GM13977 (cell line): ENCODE measurements at regions not wholly inside any gene's neighbourhood (a gene's known extent, or its start where the extent isn't known, plus 50 kb on each side); places are given as distances from the start of the nearest gene placed in this dataset.

Experiments
- DNase-seq: peaks from one replicate; pipeline ENCODE4 v3.0.0; 2012; ENCODE audit warnings: low spot score
- in situ Hi-C: fragments of 300-500 bp; cut with MboI; formaldehyde crosslinking; loops from one replicate; pipeline ENCODE4 v1.12.0; 2022; ENCODE audit warnings: low sequenced_read_pairs, low pct_unique_long_range_greater_than_20kb, mixed read lengths, inconsistent platforms; ENCODE audit not compliant: unreplicated experiment
- TF ChIP-seq, protein P1 (sequence below): IDR thresholded peaks from 2 replicates; pipeline ENCODE4 v1.5.1; 2012; ENCODE audit warnings: mild to moderate bottlenecking, control low read depth; ENCODE audit not compliant: insufficient read depth; ENCODE audit errors: extremely low read depth, missing control alignments

DNA sequence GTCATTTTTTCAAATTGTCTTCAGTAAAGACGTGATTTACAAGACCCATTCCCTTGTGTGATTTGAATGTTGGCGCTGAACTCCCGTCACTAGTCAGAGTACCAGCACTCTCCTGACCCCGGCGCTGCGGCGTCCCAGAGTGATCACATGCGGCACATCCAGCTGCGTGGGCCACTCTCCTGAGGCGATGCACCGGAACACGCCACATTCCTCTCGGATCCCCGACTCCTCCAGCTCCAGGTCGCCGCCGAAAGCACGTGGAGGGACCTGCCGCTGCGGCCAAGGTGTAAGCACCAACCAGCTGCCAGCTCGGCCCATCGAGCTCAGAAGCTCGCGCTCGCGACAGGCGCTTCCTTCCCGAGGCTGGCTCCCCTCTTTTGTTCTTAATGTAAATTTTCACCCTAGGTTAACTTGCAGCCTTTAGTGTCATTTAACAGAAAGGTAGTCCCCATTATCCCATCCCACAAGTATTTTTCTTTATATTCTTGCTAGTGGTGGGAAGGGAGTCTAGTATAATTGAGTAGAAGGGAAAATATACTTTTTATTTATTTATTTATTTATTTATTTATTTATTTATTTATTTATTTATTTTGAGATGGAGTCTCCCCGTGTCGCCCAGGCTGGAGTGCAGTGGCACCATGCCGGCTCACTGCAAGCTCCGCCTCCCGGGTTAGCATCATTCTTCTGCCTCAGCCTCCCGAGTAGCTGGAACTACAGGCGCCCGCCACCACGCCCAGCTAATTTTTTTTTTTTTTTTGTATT, 61.7 kb upstream of the VGLL3 start:
- in situ Hi-C loops, result no loop called here
- no peak for DNase-seq
- TF ChIP-seq, protein P1, sequence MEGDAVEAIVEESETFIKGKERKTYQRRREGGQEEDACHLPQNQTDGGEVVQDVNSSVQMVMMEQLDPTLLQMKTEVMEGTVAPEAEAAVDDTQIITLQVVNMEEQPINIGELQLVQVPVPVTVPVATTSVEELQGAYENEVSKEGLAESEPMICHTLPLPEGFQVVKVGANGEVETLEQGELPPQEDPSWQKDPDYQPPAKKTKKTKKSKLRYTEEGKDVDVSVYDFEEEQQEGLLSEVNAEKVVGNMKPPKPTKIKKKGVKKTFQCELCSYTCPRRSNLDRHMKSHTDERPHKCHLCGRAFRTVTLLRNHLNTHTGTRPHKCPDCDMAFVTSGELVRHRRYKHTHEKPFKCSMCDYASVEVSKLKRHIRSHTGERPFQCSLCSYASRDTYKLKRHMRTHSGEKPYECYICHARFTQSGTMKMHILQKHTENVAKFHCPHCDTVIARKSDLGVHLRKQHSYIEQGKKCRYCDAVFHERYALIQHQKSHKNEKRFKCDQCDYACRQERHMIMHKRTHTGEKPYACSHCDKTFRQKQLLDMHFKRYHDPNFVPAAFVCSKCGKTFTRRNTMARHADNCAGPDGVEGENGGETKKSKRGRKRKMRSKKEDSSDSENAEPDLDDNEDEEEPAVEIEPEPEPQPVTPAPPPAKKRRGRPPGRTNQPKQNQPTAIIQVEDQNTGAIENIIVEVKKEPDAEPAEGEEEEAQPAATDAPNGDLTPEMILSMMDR, result no peak

DNA sequence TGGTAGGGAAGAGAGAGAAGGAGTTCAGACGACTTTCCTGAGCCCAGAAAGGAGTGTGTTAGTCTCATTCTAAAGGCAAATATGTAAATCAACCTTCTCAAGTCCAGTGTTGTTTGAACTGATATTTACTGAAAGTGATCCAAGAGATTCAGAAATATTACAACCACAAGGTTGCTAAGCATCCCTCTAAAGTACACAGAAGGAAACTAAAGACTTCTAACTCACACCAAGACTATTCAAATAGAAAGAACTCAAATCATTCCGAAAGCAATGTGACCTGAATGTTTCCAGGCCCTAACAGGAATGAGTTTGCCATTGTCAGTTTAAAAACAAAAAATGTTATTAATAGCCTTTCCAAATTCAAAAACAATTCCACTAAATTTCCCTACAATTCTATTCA, 56.9 kb upstream of the VGLL3 start:
- TF ChIP-seq, protein P1, result no peak
- in situ Hi-C loops, result no loop called here
- no peak for DNase-seq

DNA sequence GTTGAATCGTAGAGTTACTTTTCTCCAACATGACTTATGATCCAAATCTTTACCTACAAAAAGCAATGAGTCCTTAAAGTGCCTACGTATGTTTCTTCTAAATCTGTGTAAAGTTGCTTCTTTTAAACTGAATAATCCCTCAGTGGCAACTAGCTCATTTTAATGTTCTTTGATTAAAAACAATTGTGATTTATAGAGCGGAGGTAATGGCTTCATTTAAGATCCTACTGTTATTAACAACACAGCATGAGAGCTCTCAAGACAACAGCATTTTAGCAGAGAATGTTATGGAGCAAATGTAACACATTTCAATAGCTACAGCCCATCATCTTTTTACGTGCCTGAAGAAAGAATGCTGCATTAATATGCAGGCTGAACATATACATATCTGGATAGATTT, 55.3 kb upstream of the VGLL3 start:
- no peak for DNase-seq
- TF ChIP-seq, protein P1, result no peak
- in situ Hi-C loops, result no loop called here

DNA sequence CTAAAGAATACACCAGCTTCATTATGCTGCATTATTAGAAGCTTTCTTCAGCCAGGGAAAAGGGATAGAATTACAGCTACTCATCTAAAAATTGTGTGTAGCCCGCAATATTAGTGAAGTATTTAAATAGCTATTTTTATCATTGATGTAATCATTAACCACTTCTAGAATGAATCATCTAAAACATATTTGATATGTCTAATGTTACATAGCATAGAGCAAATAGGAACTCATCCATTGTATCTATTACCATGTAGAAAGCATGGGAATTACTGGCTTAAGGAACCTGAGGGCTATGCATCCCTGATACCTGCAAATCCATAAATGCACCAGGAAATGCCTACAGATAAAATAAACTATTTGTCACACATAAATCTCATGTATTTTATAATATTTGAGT, 54.5 kb upstream of the VGLL3 start:
- in situ Hi-C loops, result no loop called here
- TF ChIP-seq, protein P1, result no peak
- no peak for DNase-seq

DNA sequence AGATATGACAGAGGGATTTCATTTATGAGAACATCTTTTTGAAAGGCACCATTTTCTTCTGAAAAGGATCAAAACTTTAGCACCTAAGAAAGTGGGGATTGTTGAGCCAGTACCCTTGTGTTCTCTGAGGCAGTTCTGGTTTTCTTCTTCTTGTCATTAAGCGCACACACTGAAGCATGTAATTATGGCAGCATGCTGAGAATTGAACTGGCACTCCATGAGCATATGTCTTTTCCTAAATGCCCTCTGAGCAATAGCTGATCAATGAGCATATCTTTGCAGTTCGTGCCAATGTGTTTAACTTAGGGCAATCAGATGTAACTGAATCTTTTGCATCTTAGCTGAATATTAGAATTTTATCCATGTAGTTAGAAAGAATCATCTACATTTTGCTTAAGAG, 53.9 kb upstream of the VGLL3 start:
- no peak for DNase-seq
- in situ Hi-C loops, result no loop called here
- TF ChIP-seq, protein P1, result no peak

DNA sequence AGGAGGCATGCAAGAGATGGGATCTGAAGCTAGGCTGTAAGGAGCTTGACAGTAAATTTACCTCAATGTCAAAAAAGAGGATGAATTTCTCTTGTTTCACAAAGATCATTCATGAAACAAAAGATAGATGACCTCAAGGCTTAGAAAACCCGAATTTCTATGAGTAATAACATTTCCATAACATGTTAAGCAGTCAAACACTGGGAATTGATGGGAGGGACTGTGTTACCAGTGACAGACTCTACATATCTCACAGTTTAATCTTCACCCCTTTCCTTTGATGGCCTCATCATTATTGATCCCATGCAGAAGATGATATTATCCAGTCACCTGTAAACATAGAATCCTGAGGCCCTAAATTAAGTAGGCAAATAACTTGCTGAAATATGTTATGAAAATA, 53.5 kb upstream of the VGLL3 start:
- TF ChIP-seq, protein P1, result no peak
- in situ Hi-C loops, result no loop called here

DNA sequence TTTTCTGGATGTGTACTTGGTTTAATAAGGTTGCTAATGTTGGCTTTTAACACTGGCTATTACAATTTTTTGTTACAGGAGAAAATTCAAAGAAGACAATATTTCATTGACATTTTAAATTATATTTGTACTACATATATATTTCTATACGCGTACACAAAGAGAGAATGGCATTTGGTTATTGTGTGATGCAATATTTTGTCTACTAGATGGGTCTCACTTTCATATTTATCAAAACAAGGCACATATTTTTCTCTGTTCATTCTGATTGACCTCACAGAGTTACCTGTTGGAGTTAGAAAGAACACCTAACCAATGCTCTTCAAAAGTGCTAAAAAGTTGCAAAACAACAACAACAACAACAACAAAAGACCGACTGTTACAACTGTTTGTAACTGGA, 50.2 kb upstream of the VGLL3 start:
- TF ChIP-seq, protein P1, result no peak
- in situ Hi-C loops, result no loop called here
- no peak for DNase-seq

More for the DNA sequence above, 53.5 kb upstream of the VGLL3 start:
- no peak for DNase-seq
